ENCODE measurements at regions not wholly inside any gene's neighbourhood (a gene's known extent, or its start where the extent isn't known, plus 50 kb on each side); places are given as distances from the start of the nearest gene placed in this dataset.
"Not testable (repeated sequence)": the region's sequence is repeated elsewhere in the genome, so short reads cannot be mapped to it uniquely, and the experiment has no call there.

- ATAC-seq: no peak
- H3K9me3 Mint-ChIP-seq: peaks cover 7% of the 10 kb centered on the region
Observed at GRCh38 chr3:188021502-188022040, 132.4 kb upstream of the LPP start.

GRCh38 chr3:188022902-188023301 lies 131.1 kb upstream of the LPP start:
- H3K36me3 Mint-ChIP-seq; H3K27me3 Mint-ChIP-seq (ENCODE audit: low read depth): not testable (repeated sequence)
- CTCF ChIA-PET: interaction anchor here (1.3 kb wide), 1 partner anchor 285 kb away, joined by 4 read pairs; no protein-coding TSS in a partner anchor

More at GRCh38 chr3:188021502-188022040, 132.4 kb upstream of the LPP start:
- H3K4me3 Mint-ChIP-seq: no peak overlapping the region
- H3K4me1 Mint-ChIP-seq: peaks cover 6% of the 10 kb centered on the region; the same call in 1 of the 2 replicates
- H3K36me3 Mint-ChIP-seq: no peaks in the 10 kb centered on the region
- H3K27me3 Mint-ChIP-seq (ENCODE audit: low read depth): no peaks in the 10 kb centered on the region
- no peak overlapping the region for H3K27ac Mint-ChIP-seq
- ChIA-PET POLR2A (no interaction called here), CTCF (no interaction called here)
- no peak for DNase-seq (ENCODE audit: low spot score)
- TF ChIP-seq GABPB1 (CRISPR knock-in tag; IDR thresholded peaks at IDR 0.05): peak; percentile 61
- no peak for TF ChIP-seq SOX15 (CRISPR knock-in tag; IDR thresholded peaks at IDR 0.05)

DNA sequence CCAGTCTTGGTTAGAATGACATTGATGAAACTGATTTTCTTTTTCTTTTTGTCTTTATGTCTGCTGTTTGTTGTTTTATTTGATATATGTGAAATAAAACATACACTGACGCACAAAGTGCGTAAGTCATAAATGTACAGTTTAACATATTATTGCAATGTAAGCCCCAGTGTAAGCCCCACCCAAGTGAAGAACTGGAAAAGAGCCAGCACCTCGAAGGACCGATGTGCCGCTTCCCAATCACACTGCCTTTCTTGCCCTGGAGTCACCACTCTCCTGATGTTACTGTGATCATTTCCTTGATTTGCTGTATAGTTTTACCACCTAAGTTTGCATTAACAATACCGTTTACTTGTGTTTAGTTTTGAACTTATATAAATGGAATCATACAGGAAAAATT lies 128.4 kb upstream of the LPP start:
- ChIA-PET CTCF (no interaction called here), POLR2A (no interaction called here)
- H3K9me3 Mint-ChIP-seq: peaks cover 6% of the 10 kb centered on the region
- ATAC-seq (no peak), DNase-seq (ENCODE audit: low spot score) (no peak)
- peaks cover 6% of the 10 kb centered on the region; the same call in 1 of the 2 replicates for H3K4me1 Mint-ChIP-seq
- no peaks in the 10 kb centered on the region for H3K27me3 Mint-ChIP-seq (ENCODE audit: low read depth)
- H3K4me3 Mint-ChIP-seq: no peak overlapping the region
- H3K36me3 Mint-ChIP-seq: no peaks in the 10 kb centered on the region
- no peak for TF ChIP-seq PREB (CRISPR knock-in tag; IDR thresholded peaks at IDR 0.05; ENCODE audit: borderline replicate concordance)
- no peak for TF ChIP-seq CBFB (CRISPR knock-in tag; IDR thresholded peaks at IDR 0.05; ENCODE audit: low read depth)
- TF ChIP-seq RELA (CRISPR knock-in tag; IDR thresholded peaks at IDR 0.05; ENCODE audit: borderline replicate concordance): no peak
- TF ChIP-seq, protein P1, sequence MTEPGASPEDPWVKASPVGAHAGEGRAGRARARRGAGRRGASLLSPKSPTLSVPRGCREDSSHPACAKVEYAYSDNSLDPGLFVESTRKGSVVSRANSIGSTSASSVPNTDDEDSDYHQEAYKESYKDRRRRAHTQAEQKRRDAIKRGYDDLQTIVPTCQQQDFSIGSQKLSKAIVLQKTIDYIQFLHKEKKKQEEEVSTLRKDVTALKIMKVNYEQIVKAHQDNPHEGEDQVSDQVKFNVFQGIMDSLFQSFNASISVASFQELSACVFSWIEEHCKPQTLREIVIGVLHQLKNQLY (CRISPR knock-in tag; IDR thresholded peaks at IDR 0.05): no peak
- no peak for TF ChIP-seq ZNF423 (CRISPR knock-in tag; IDR thresholded peaks at IDR 0.05)
- no peak for TF ChIP-seq ZNF512 (CRISPR knock-in tag; IDR thresholded peaks at IDR 0.05; ENCODE audit: borderline replicate concordance)
- no peak for TF ChIP-seq SMAD4 (CRISPR knock-in tag; IDR thresholded peaks at IDR 0.05)
- TF ChIP-seq SMAD3 (CRISPR knock-in tag; IDR thresholded peaks at IDR 0.05; ENCODE audit: borderline replicate concordance): no peak
- TF ChIP-seq PRRX2 (CRISPR knock-in tag; IDR thresholded peaks at IDR 0.05): no peak
- TF ChIP-seq FOXP1 (CRISPR knock-in tag; IDR thresholded peaks at IDR 0.05; ENCODE audit: borderline replicate concordance): no peak
- no peak for TF ChIP-seq ZNF232 (CRISPR knock-in tag; IDR thresholded peaks at IDR 0.05)
- TF ChIP-seq, protein P2, sequence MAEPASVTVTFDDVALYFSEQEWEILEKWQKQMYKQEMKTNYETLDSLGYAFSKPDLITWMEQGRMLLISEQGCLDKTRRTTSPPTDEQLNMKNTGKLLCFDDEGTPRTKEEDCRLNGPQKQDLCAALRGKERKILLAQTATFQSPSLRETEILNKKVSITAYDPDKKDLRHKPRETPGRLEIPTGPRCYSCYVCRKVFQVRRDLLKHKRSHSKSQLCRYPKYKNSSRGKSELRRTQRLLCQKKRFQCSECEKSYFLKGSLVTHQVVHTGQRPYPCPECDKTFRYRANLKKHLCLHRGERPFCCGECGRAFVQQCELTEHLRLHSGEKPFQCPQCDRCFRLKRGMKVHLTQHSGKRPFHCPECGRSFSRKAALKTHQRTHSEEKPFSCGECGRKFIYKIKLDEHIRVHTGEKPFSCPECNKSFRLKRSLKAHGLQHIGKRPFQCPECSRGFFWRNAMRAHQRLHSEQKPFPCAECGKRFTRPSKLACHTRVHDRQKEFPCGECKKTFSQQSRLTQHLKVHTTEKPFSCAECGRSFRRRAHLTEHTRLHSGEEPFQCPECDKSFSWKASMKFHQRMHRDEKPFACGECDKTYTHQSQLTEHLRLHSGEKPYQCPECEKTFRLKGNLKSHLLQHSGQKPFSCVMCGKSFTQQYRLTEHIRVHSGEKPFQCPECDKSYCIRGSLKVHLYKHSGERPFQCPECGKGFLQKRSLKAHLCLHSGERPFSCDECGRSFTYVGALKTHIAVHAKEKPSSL (CRISPR knock-in tag; conservative IDR thresholded peaks at IDR 0.05): no peak
- TF ChIP-seq FOXK1 (CRISPR knock-in tag; IDR thresholded peaks at IDR 0.05): no peak
- TF ChIP-seq RORB (CRISPR knock-in tag; IDR thresholded peaks at IDR 0.05): no peak
- no peak for TF ChIP-seq TEAD4 (CRISPR knock-in tag; IDR thresholded peaks at IDR 0.05)
- no peak for TF ChIP-seq SP1 (CRISPR knock-in tag; conservative IDR thresholded peaks at IDR 0.05)
- TF ChIP-seq, protein P3, sequence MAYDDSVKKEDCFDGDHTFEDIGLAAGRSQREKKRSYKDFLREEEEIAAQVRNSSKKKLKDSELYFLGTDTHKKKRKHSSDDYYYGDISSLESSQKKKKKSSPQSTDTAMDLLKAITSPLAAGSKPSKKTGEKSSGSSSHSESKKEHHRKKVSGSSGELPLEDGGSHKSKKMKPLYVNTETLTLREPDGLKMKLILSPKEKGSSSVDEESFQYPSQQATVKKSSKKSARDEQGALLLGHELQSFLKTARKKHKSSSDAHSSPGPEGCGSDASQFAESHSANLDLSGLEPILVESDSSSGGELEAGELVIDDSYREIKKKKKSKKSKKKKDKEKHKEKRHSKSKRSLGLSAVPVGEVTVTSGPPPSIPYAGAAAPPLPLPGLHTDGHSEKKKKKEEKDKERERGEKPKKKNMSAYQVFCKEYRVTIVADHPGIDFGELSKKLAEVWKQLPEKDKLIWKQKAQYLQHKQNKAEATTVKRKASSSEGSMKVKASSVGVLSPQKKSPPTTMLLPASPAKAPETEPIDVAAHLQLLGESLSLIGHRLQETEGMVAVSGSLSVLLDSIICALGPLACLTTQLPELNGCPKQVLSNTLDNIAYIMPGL (CRISPR knock-in tag; IDR thresholded peaks at IDR 0.05): no peak
- no peak overlapping the region for H3K27ac Mint-ChIP-seq

More at GRCh38 chr3:188022902-188023301, 131.1 kb upstream of the LPP start:
- not testable (repeated sequence) for ATAC-seq; H3K4me1 Mint-ChIP-seq; H3K4me3 Mint-ChIP-seq; H3K27ac Mint-ChIP-seq; DNase-seq (ENCODE audit: low spot score); H3K9me3 Mint-ChIP-seq
- POLR2A ChIA-PET: interaction anchor here (0.6 kb wide), 1 partner anchor 802 kb away, joined by 3 read pairs; no protein-coding TSS in a partner anchor

Data from WTC11 (cell line).